ENCODE measurements at regions not wholly inside any gene's neighbourhood (a gene's known extent, or its start where the extent isn't known, plus 50 kb on each side); places are given as distances from the start of the nearest gene placed in this dataset.

DNA sequence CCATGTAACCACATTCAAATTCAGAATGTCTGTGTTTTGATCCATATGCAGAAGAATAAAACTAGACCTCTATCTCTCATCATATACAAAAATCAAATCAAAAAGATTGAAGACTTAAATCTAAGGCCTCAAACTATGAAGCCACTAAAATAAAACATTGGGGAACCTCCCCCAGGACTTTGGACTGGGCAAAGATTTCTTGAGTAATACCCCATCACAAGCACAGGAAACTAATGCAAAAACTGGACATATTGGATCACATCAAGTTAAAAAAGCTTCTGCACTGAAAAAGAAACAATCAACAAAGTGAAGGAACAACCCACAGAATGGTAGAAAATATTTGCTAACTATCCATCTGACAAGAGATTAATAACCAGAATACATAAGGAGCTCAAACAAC lies 266.8 kb downstream of the EPM2A start:
- TF ChIP-seq POLR2A (IDR thresholded peaks at IDR 0.05) (no peak), POLR2AphosphoS5 (IDR thresholded peaks at IDR 0.05; ENCODE audit: insufficient read depth in 1 of 2, low read depth in 1 of 2) (no peak)
- TF ChIP-seq, protein P1, sequence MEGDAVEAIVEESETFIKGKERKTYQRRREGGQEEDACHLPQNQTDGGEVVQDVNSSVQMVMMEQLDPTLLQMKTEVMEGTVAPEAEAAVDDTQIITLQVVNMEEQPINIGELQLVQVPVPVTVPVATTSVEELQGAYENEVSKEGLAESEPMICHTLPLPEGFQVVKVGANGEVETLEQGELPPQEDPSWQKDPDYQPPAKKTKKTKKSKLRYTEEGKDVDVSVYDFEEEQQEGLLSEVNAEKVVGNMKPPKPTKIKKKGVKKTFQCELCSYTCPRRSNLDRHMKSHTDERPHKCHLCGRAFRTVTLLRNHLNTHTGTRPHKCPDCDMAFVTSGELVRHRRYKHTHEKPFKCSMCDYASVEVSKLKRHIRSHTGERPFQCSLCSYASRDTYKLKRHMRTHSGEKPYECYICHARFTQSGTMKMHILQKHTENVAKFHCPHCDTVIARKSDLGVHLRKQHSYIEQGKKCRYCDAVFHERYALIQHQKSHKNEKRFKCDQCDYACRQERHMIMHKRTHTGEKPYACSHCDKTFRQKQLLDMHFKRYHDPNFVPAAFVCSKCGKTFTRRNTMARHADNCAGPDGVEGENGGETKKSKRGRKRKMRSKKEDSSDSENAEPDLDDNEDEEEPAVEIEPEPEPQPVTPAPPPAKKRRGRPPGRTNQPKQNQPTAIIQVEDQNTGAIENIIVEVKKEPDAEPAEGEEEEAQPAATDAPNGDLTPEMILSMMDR (IDR thresholded peaks at IDR 0.05) = no peak

Data from vagina (tissue), 2 donors.